NCI-H146 (cell line): ENCODE measurements at regions not wholly inside any gene's neighbourhood (a gene's known extent, or its start where the extent isn't known, plus 50 kb on each side); places are given as distances from the start of the nearest gene placed in this dataset.

Experiments
- DNase-seq: peaks from one replicate; lab custom pipeline; 2025; lab: John Stamatoyannopoulos, UW

- no peak for DNase-seq
Observed at GRCh38 chr6:45830441-45831139, 185.1 kb downstream of the CLIC5 start.

- DNase-seq: no peak
Observed at GRCh38 chr6:45829873-45830272, 185.8 kb downstream of the CLIC5 start.

GRCh38 chr6:45827952-45828530, 187.6 kb downstream of the CLIC5 start:
- no peak for DNase-seq

GRCh38 chr6:45822873-45823272, 192.8 kb downstream of the CLIC5 start:
- no peak for DNase-seq

- DNase-seq: no peak
Observed at GRCh38 chr6:45822246-45822812, 193.3 kb downstream of the CLIC5 start.

- DNase-seq: no peak
Observed at GRCh38 chr6:45818655-45819054, 197.0 kb downstream of the CLIC5 start.

- DNase-seq: no peak
Observed at GRCh38 chr6:45816674-45817297, 198.9 kb downstream of the CLIC5 start.

GRCh38 chr6:45815466-45816125, 200.1 kb downstream of the CLIC5 start:
- no peak for DNase-seq

GRCh38 chr6:45814772-45815171, 200.9 kb downstream of the CLIC5 start:
- DNase-seq: no peak

- no peak for DNase-seq
Observed at GRCh38 chr6:45813943-45814342, 201.7 kb downstream of the CLIC5 start.

- no peak for DNase-seq
Observed at GRCh38 chr6:45812922-45813321, 202.7 kb downstream of the CLIC5 start.

GRCh38 chr6:45808917-45809316, 206.7 kb downstream of the CLIC5 start:
- no peak for DNase-seq

GRCh38 chr6:45808042-45808645, 207.5 kb downstream of the CLIC5 start:
- DNase-seq: no peak

GRCh38 chr6:45807311-45808041, 208.2 kb downstream of the CLIC5 start:
- no peak for DNase-seq

- DNase-seq: no peak
Observed at GRCh38 chr6:45806172-45806571, 209.5 kb downstream of the CLIC5 start.

- DNase-seq: no peak
Observed at GRCh38 chr6:45803071-45803470, 212.6 kb downstream of the CLIC5 start.

GRCh38 chr6:45801471-45802289, 214.0 kb downstream of the CLIC5 start:
- DNase-seq: no peak

GRCh38 chr6:45800911-45801310, 214.7 kb downstream of the CLIC5 start:
- DNase-seq: no peak

GRCh38 chr6:45795678-45796077, 220.0 kb downstream of the CLIC5 start:
- DNase-seq: no peak

- no peak for DNase-seq
Observed at GRCh38 chr6:45794465-45794864, 221.2 kb downstream of the CLIC5 start.
